ENCODE measurements at regions not wholly inside any gene's neighbourhood (a gene's known extent, or its start where the extent isn't known, plus 50 kb on each side); places are given as distances from the start of the nearest gene placed in this dataset.

DNA sequence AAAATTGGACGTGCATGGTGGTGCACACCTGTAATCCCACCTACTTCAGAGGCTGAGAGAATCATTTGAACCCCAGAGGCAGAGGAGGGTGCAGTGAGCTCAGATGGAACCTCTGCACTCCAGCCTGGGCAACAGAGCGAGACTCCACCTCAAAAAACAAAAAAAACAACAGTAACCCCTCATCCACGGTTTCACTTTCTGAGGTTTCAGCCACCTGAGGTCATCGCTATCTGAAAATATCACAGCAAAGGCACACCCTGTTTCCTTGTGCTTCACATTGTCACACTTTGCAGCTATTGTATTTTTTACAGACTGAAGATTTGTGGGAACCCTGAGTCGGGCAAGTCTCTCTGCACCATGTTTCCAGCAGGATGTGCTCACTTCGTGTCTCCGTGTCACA, 54.1 kb upstream of the FOXQ1 start:
- no peak for DNase-seq

DNA sequence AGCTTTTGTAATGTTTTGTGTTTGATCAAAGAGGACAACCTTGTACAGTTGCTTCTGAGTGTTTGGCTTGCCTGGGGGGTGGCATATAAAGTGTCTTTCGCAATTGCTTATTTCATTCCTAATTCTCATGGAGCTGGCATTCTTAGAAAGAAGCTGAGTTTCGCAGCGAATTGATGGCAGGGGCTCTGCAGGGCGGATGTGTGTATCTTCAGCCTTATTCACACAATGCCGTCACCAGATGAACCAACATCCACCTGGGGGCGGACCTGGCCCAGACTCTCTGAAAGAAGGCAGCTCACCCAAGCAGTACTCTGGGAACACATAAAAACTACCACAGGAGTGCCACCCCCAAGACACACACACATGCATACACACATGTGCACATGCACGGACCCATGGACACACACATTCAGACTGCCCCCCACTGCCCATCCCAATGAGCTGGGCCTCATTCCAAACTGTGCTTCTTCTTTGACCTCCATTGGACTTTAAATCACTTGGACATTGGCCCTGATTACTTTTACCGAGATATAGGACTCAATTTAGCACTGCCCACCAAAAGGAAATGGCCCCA, 55.4 kb upstream of the FOXQ1 start:
- no peak for DNase-seq

DNA sequence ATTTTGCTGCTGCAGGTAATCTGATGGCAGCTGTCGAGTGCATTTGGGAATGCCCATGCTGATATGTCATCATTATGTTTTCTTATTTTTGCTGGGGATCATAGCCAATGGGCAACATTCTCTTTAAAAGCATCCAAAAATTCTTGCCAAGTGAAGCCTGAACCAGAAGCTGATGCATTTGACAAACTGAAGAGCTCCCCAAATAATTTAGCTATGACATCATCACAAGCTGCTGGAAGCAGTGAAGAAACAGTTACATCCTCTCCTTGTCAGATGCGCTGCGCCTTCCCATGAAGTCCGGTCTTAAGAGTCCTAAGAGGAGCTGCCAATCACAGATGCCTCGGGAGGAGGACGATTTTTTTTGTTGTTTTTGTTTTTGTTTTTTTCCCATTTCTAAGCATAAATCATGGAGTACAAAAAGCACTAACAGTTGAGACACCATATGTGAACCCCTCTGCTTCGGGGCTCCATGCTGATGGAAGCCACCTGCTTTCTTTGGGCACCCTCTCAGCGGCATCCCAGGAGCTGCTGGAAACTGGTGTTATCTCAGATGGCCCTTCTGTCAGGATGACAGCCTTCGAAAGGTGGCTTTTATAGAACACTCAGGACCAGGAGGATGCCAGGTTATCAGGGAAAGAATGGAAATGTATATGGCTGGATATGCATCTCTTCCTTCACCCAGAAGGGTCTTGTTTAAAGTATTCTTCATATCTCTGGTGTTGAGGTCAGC, 56.1 kb upstream of the FOXQ1 start:
- no peak for DNase-seq

GRCh38 chr6:1254326-1254725, 57.6 kb upstream of the FOXQ1 start:
- no peak for DNase-seq

DNA sequence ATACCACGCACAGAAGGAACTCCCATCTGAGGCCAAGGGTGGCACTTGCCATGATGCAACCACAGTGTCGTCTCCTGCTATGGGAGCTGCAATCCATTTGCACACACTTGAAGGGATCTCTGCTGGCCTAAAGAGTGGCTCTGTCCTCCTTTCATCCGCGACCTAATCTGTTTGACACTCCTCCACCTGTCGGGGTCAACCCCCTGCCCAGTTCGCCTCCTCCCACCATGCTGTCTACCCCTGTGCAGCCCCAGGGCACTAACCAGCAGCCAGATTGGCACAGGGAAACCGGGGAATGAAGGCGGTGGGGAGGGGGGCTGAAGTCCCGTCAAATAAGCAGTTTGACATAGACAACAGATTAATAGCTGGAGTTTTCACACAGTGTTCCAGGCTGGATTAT, 58.1 kb upstream of the FOXQ1 start:
- DNase-seq = no peak

GRCh38 chr6:1251198-1252155, 60.4 kb upstream of the FOXQ1 start:
- no peak for DNase-seq

DNA sequence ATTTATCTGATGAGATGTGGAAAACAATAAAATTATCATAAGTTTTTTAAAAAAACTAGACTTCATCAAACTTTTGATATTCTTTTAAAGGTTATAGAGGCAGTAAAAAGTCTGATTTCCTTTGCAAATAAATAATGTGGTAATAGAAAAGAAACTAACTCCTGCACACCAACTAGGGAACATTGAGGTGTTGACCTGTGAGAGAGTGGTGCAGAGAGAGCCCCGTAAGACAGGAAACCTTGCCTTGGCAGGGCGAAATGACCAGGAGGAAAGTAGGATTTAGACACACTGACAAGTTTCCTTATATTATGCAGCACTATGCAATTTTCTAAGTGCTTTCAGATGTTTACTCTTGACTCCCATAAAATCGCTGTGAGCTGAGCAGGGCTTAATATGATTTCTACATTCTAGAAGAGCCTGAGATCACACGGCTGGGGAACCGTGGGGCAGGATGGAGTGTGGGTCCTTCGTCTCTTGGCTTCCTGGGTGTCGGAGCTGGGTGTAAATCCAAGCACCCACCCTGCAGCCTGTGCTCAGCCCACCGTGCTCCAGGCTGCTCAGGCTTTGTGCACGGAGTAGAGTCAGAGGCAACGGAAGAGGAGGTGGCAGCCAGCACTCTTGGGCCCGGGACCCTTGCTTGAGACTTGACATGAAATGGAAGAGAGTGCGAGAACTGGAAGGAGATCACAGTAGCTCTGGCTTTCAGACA, 61.3 kb upstream of the FOXQ1 start:
- DNase-seq = peak; percentile 40

GRCh38 chr6:1247894-1248293, 64.0 kb upstream of the FOXQ1 start:
- no peak for DNase-seq

GRCh38 chr6:1247056-1247455, 64.8 kb upstream of the FOXQ1 start:
- no peak for DNase-seq

GRCh38 chr6:1244941-1245340, 67.0 kb upstream of the FOXQ1 start:
- no peak for DNase-seq

DNA sequence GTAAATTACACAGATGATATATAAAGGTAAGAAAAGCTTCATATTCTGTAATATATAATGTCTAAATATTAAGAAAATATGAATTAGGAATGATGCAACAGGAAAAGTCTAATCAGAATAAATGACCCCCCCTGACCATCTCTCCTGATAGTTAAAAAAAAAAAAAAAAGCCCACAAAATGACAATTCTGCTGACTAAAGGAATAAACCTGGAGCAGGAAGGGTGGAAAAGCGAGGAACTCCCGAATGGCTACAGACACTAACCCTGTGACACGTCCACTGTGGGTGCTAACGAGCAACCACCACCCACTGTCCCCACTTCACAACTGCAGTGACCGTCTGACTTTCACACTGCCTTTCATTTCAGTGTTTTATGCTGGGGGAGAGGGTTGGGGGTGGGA, 67.6 kb upstream of the FOXQ1 start:
- no peak for DNase-seq

GRCh38 chr6:1242446-1242845, 69.5 kb upstream of the FOXQ1 start:
- DNase-seq = no peak

DNA sequence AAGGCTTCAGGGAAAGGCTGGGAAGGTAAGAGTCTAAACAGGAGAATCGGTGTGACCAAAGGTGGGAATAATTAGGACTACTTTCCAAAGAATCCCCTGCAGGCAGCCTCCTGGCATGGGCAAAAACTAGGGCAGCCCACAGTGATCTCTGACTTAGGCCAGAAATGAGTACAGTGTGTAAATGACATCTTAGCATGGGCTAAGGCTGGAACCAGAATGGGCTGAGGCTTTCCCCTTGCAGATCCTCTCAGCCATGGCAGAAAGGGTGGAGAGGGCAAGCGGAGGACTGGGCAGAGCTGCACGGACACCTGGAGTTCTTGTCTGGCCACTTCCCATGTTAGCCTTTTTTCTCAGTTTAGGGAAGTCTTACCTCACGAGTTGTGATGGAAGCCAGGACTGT, 69.9 kb upstream of the FOXQ1 start:
- no peak for DNase-seq

DNA sequence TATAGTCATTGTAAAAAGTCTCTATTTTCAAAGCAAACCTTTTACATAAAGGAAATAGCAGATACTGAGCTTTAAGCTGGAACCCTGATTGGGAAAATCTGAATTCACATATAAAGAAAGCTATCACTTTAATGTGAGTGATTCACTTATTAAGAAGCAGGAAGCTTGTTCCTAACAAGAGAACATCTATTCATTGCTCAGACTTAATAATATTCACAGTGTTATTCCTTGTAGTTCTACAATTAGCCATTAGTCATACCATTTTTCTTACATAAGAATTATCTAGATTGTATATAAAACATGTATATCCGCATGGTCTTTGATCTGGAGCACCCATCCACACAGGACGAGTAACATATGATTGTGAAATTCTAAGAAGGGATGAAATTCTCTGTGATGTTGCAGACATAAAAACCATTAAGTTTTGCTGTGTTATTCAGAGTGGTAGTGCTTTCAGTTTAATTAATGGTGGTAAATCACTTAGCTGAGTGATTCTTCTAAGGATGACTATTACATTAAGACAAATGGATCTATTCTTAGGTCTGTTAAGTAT, 71.1 kb upstream of the FOXQ1 start:
- DNase-seq = no peak

DNA sequence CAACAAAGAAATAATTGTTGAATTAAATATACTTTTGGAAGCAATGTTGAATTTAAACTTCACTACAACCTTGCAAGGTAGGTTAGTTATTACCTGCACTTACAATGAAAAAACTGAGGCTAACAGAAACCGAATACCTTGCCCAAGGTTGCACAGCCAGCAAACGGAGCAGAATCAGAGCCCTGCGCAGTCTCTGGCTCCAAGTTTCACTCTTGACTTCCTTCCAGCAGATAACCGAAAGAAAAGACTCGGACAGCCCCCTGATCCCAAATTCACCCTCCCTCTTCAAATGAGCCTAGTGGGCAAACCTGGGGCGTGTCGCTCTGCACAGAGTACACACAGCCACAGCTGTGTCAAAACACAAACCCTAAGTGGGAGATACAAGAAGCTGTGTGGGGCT, 72.1 kb upstream of the FOXQ1 start:
- DNase-seq = no peak

DNA sequence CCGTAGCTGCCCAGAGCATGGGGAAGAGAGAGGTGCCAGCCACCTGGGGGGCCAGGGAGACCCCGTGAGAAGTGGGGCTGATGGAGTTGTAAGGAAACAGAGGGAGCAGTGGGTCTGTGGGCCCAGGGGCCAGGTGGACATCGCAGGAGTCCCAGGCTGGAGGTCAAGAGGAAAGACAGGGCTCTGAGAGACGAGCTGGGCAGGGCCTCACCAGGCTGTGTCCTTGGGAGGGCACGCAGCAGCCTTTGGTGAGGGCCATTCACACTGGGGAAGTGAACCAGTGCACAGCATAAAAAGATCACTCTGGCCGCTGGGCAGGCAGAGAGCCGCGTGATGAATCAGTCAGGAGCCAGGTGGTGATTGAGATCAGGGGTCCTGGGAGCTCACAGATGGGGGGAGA, 73.9 kb upstream of the FOXQ1 start:
- DNase-seq = no peak

DNA sequence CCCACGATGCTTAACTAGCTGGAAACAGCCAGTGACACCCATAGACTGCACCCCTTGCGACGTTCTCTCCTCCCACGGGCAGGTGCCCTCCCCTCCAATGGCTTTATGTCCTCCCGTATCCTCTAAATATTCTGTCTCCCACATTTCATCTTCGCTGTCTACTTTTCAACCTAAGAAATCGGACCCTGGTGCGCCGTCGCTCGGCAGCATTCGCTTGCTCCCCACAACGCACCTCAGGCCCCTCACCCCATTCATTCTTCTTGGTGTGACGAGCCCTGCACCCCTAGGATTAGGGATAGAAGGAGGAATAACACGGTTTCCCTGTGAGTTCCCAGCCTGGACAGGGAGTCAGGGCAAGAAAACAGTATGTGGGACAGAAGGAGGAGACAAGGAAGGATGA, 74.3 kb upstream of the FOXQ1 start:
- no peak for DNase-seq

GRCh38 chr6:1235825-1236224, 76.1 kb upstream of the FOXQ1 start:
- no peak for DNase-seq

- DNase-seq = no peak
Observed at GRCh38 chr6:1233924-1234323, 78.0 kb upstream of the FOXQ1 start.

GRCh38 chr6:1232578-1232977, 79.3 kb upstream of the FOXQ1 start:
- DNase-seq = no peak

- DNase-seq = no peak
Observed at GRCh38 chr6:1231941-1232340, 80.0 kb upstream of the FOXQ1 start.
